HepG2 (cell line): ENCODE measurements at regions not wholly inside any gene's neighbourhood (a gene's known extent, or its start where the extent isn't known, plus 50 kb on each side); places are given as distances from the start of the nearest gene placed in this dataset.

ENCODE experiments used
- ATAC-seq: fragments of 200-7000 bp; cut with Tn5 transposase; 3 replicates; pipeline ENCODE4 v1.9.1; 2020; ENCODE audit warnings: mild to moderate bottlenecking, moderate library complexity
- BruUV-seq: library from RNA; stranded (reverse); fragments of 400-500 nt; replicated peaks from 2 replicates; lab custom pipeline; 2021; lab: Mats Ljungman, UMichigan
- CTCF ChIA-PET: fragments of 300-600 bp; formaldehyde crosslinking; extraction: SDS; loops from one replicate; lab custom pipeline; 2021; ENCODE audit warnings: low total read pairs, inconsistent platforms, low intra/inter-chr PET ratio; lab: Yijun Ruan, JAX
- POLR2A ChIA-PET: fragments of 350-600 bp; sonication (Branson Sonifier 250); formaldehyde crosslinking; loops from one replicate; lab custom pipeline; 2020; ENCODE audit warnings: antibody characterized with exemption, inconsistent platforms; lab: Yijun Ruan, JAX
- DNase-seq: peaks from one replicate; pipeline ENCODE4 v3.0.0-alpha.2; 2015; ENCODE audit warnings: low spot score
- FAIRE-seq: peaks from 3 replicates; lab custom pipeline; 2011; peaks lifted over from hg19 to GRCh38; lab: Jason Lieb, UNC
- H2AFZ ChIP-seq: one replicate; pipeline ENCODE4 v1.6.1; 2011; ENCODE audit warnings: low read length, inconsistent platforms
- H3K27ac ChIP-seq: fragments of 300-600 bp; 3 replicates; pipeline ENCODE4 v1.8.0; 2011; ENCODE audit warnings: mixed run types, mild to moderate bottlenecking, mixed read lengths, low read length, inconsistent platforms; ENCODE audit not compliant: insufficient read depth; ENCODE audit errors: extremely low read length
- H3K27me3 ChIP-seq, 2 experiments: fragments of 200-600 bp in 1 of 2; 2 replicates in 1 of 2; 3 replicates in 1 of 2; pipeline versions ENCODE4 v1.6.0 to v1.8.0; 2011; ENCODE audit warnings: low read length in 2 of 2, mild to moderate bottlenecking in 2 of 2, moderate library complexity in 2 of 2, inconsistent platforms in 1 of 2; ENCODE audit not compliant: insufficient read depth in 2 of 2, control insufficient read depth in 1 of 2
- H3K36me3 ChIP-seq, 2 experiments: fragments of 200-600 bp in 1 of 2; replicated peaks in 1 of 2; 2 replicates in 1 of 2; 3 replicates in 1 of 2; pipeline versions ENCODE4 v1.5.1 to v1.8.0; 2011; ENCODE audit warnings: low read length in 2 of 2, inconsistent platforms in 1 of 2; ENCODE audit not compliant: insufficient read depth in 2 of 2, control insufficient read depth in 1 of 2
- H3K4me1 ChIP-seq: 2 replicates; pipeline ENCODE4 v1.5.1; 2012; ENCODE audit warnings: low read length, inconsistent platforms; ENCODE audit not compliant: insufficient read depth
- H3K4me2 ChIP-seq: 2 replicates; pipeline ENCODE4 v1.6.0; 2011; ENCODE audit warnings: low read depth, low read length, inconsistent platforms
- H3K4me3 ChIP-seq, 3 experiments: fragments of 200-600 bp in 1 of 3; sonication (generic), shearing (Covaris generic) in 1 of 3; replicated peaks in 1 of 3; 2 replicates each; pipeline ENCODE4 v1.5.1; 2011 to 2016; ENCODE audit warnings: low read length in 3 of 3, inconsistent platforms in 2 of 3, low read depth in 2 of 3, mild to moderate bottlenecking in 2 of 3, control low read depth in 1 of 3, mixed read lengths in 1 of 3; ENCODE audit not compliant: insufficient read depth in 1 of 3
- H3K79me2 ChIP-seq: one replicate; pipeline ENCODE4 v1.6.1; 2011; ENCODE audit warnings: low read length, inconsistent platforms; ENCODE audit not compliant: insufficient read depth
- H3K9ac ChIP-seq: 2 replicates; pipeline ENCODE4 v1.6.0; 2011; ENCODE audit warnings: mild to moderate bottlenecking, low read depth, low read length, inconsistent platforms; ENCODE audit not compliant: insufficient read depth
- H3K9me3 ChIP-seq: 2 replicates; pipeline ENCODE4 v1.5.1; 2012; ENCODE audit warnings: mild to moderate bottlenecking, low read length
- H4K20me1 ChIP-seq: 2 replicates; pipeline ENCODE4 v1.6.0; 2011; ENCODE audit warnings: inconsistent platforms, mild to moderate bottlenecking, low read length, moderate library complexity; ENCODE audit not compliant: insufficient read depth
- DDIT3 ChIP-seq: sonication (generic); formaldehyde crosslinking; IDR thresholded peaks from 2 replicates; pipeline ENCODE4 v1.4.0; 2020; ENCODE audit warnings: mild to moderate bottlenecking, missing genetic modification reagents
- E2F5 ChIP-seq: sonication (generic); formaldehyde crosslinking; conservative IDR thresholded peaks from 2 replicates; pipeline ENCODE4 v1.4.0; 2020; ENCODE audit warnings: missing genetic modification reagents
- JUND ChIP-seq: sonication (generic); formaldehyde crosslinking; IDR thresholded peaks from 2 replicates; pipeline ENCODE4 v1.8.0; 2022; ENCODE audit warnings: mild to moderate bottlenecking, missing genetic modification reagents
- KIAA2018 ChIP-seq: sonication (generic); formaldehyde crosslinking; IDR thresholded peaks from 2 replicates; pipeline ENCODE4 v1.5.0; 2020; ENCODE audit warnings: mild to moderate bottlenecking, missing genetic modification reagents, borderline replicate concordance
- NFAT5 ChIP-seq: sonication (generic); formaldehyde crosslinking; IDR thresholded peaks from 2 replicates; pipeline ENCODE4 v1.4.0; 2020; ENCODE audit warnings: missing genetic modification reagents
- TAF15 ChIP-seq: fragments of 200-400 bp; formaldehyde crosslinking; IDR thresholded peaks from one replicate; pipeline ENCODE4 v1.6.1; 2018; ENCODE audit warnings: mild to moderate bottlenecking, low read depth, low read length; ENCODE audit not compliant: poor library complexity, severe bottlenecking
- TBX3 ChIP-seq: fragments of 450-650 bp; IDR thresholded peaks from 2 replicates; pipeline ENCODE4 v1.6.1; 2017; ENCODE audit warnings: antibody characterized with exemption, mild to moderate bottlenecking, inconsistent platforms, borderline replicate concordance
- ZNF207 ChIP-seq: fragments of 450-650 bp; IDR thresholded peaks from 2 replicates; pipeline ENCODE4 v1.6.1; 2016; ENCODE audit warnings: antibody characterized with exemption, borderline replicate concordance
- ZNF792 ChIP-seq: IDR thresholded peaks from 2 replicates; pipeline ENCODE4 v1.6.1; 2016
- WGBS: methylation state at CpG from one replicate; pipeline ENCODE4 v1.1.6; 2017; ENCODE audit warnings: low lambda C conversion rate; 5-methylcytosine and 5-hydroxymethylcytosine counted together
- in situ Hi-C: cut with HindIII; loops from 2 replicates; pipeline ENCODE4 v1.10.0; 2017; ENCODE audit warnings: low pct_unique_long_range_greater_than_20kb; ENCODE audit not compliant: extremely low pct_ligation_motif_present
- intact Hi-C: fragments of 100-400 bp; cut with micrococcal nuclease; formaldehyde crosslinking; loops from one replicate; pipeline ENCODE4 v1.10.0; 2022; ENCODE audit not compliant: unreplicated experiment

GRCh38 chr13:76720821-76721220, 165.4 kb downstream of the KCTD12 start:
- ChIA-PET POLR2A (no interaction called here), CTCF (no interaction called here)
- H3K4me3 ChIP-seq = no peak overlapping the region
- H2AFZ ChIP-seq = no peak overlapping the region
- FAIRE-seq = no peak
- no peak for DNase-seq
- intact Hi-C loops = no loop called here
- 0% methylated on average over 1 of the region's 1 CpG for WGBS
- no peak overlapping the region for H3K27ac ChIP-seq
- in situ Hi-C loops = no loop called here
- no peak overlapping the region for H3K4me2 ChIP-seq
- H3K36me3 ChIP-seq = no peaks in the 10 kb centered on the region
- no peak for ATAC-seq
- no peaks in the 10 kb centered on the region for H3K4me1 ChIP-seq
- H3K79me2 ChIP-seq = no peaks in the 10 kb centered on the region
- H3K27me3 ChIP-seq = no peaks in the 10 kb centered on the region
- no TSS peak for BruUV-seq
- H3K9ac ChIP-seq = no peak overlapping the region
- no peaks in the 10 kb centered on the region for H4K20me1 ChIP-seq
- H3K9me3 ChIP-seq = no peaks in the 10 kb centered on the region
- TF ChIP-seq ZNF207 = no peak
- TF ChIP-seq DDIT3 (CRISPR knock-in tag) = no peak
- no peak for TF ChIP-seq ZNF792
- no peak for TF ChIP-seq TBX3
- no peak for TF ChIP-seq NFAT5 (CRISPR knock-in tag)
- TF ChIP-seq TAF15 = no peak
- no peak for TF ChIP-seq E2F5 (CRISPR knock-in tag)
- no peak for TF ChIP-seq KIAA2018 (CRISPR knock-in tag)
- no peak for TF ChIP-seq JUND
